Sigmoid colon (tissue), 6 donors: ENCODE measurements at regions not wholly inside any gene's neighbourhood (a gene's known extent, or its start where the extent isn't known, plus 50 kb on each side); places are given as distances from the start of the nearest gene placed in this dataset.
A peak's percentile ranks its signal among the peaks of the same experiment; 100 is the strongest.

Experiments used
- DNase-seq: peaks from one replicate; pipeline ENCODE4 v3.0.0-alpha.2; 2019
- H3K27ac ChIP-seq, 4 donors: fragments of 200-600 bp; sonication (generic); one replicate each; pipeline ENCODE4 v1.5.1; 2016 to 2019; ENCODE audit warnings: mild to moderate bottlenecking in 1 of 4
- H3K27me3 ChIP-seq, 3 donors: fragments of 200-600 bp; sonication (generic); one replicate each; pipeline ENCODE4 v1.5.1; 2019; ENCODE audit warnings: mild to moderate bottlenecking in 1 of 3
- H3K36me3 ChIP-seq, 4 donors: fragments of 200-600 bp; sonication (generic); one replicate each; pipeline ENCODE4 v1.5.1; 2016 to 2019
- H3K4me1 ChIP-seq, 4 donors: fragments of 200-600 bp; sonication (generic); one replicate each; pipeline ENCODE4 v1.5.1; 2017 to 2019
- H3K4me3 ChIP-seq, 4 donors: fragments of 200-600 bp; sonication (generic); one replicate each; pipeline ENCODE4 v1.5.1; 2017 to 2019; ENCODE audit warnings: mild to moderate bottlenecking in 2 of 4, moderate library complexity in 1 of 4
- H3K9me3 ChIP-seq, 4 donors: fragments of 200-600 bp in 3 of 4; sonication (generic) in 3 of 4; one replicate each; pipeline versions ENCODE4 v1.5.1 to v1.6.1; 2013 to 2019
- CTCF ChIP-seq, 4 experiments: fragments of 450-650 bp in 3 of 4; fragments of 200-600 bp in 1 of 4; IDR thresholded peaks; one replicate each; pipeline ENCODE4 v1.5.1; 2016 to 2019; ENCODE audit warnings: antibody characterized with exemption in 4 of 4, mild to moderate bottlenecking in 3 of 4, moderate library complexity in 2 of 4
- EP300 ChIP-seq, 4 donors: sonication (generic); formaldehyde crosslinking; IDR thresholded peaks; one replicate each; pipeline ENCODE4 v1.6.1; 2017; ENCODE audit warnings: antibody characterized with exemption in 4 of 4
- POLR2A ChIP-seq, 2 donors: fragments of 450-650 bp; IDR thresholded peaks; one replicate each; pipeline ENCODE4 v1.6.1; 2016; ENCODE audit warnings: antibody characterized with exemption in 2 of 2, mild to moderate bottlenecking in 2 of 2, moderate library complexity in 2 of 2
- POLR2AphosphoS5 ChIP-seq, 4 donors: sonication (generic); formaldehyde crosslinking; IDR thresholded peaks; one replicate each; pipeline ENCODE4 v1.6.1; 2017; ENCODE audit warnings: antibody characterized with exemption in 4 of 4
- WGBS, 2 donors: extraction: QIAGEN DNeasy Blood & Tissue Kit; methylation state at CpG; one replicate each; pipeline ENCODE4 v1.1.7; 2013; 5-methylcytosine and 5-hydroxymethylcytosine counted together
- intact Hi-C: fragments of 100-400 bp; cut with DNase I; formaldehyde crosslinking; loops from one replicate; pipeline ENCODE4 v1.15.1; 2023
- donor health status: healthy with polysubstance abuse.
- donor health status: healthy.

- no peaks in the 10 kb centered on the region for H3K36me3 ChIP-seq
- no peak overlapping the region for H3K4me3 ChIP-seq
- no peak for TF ChIP-seq CTCF (IDR thresholded peaks at IDR 0.05)
- H3K27ac ChIP-seq = peak overlapping the region in 1 of 4 donors; percentile 42
- DNase-seq = peak; percentile 60
- peaks cover 0 to 48% (median 39%) of the 10 kb centered on the region in 4 donors for H3K4me1 ChIP-seq
- H3K9me3 ChIP-seq = no peaks in the 10 kb centered on the region
- 84 to 85% methylated on average over 8 of the region's 8 CpGs for WGBS, 2 donors
- no peaks in the 10 kb centered on the region for H3K27me3 ChIP-seq
- intact Hi-C loops = no loop called here
Observed at GRCh38 chr1:201599548-201599947, 60.6 kb downstream of the NAV1 start.

GRCh38 chr1:201602413-201603265 is 63.7 kb downstream of the NAV1 start:
- Histone ChIP-seq H3K4me3 (no peak overlapping the region), H3K9me3 (no peaks in the 10 kb centered on the region), H3K27me3 (no peaks in the 10 kb centered on the region), H3K27ac (peak overlapping the region; percentile 33 to 75 (median 55)), H3K36me3 (no peaks in the 10 kb centered on the region), H3K4me1 (peaks cover 0 to 50% (median 36%) of the 10 kb centered on the region in 4 donors)
- WGBS, 2 donors = 81 to 85% methylated on average over 7 of the region's 7 CpGs
- intact Hi-C loops = no loop called here
- TF ChIP-seq CTCF (IDR thresholded peaks at IDR 0.05) (no peak), POLR2AphosphoS5 (IDR thresholded peaks at IDR 0.05) (peak in 1 of 4 donors; percentile 17)
- no peak for DNase-seq

GRCh38 chr1:201603613-201604232 is 64.8 kb downstream of the NAV1 start:
- DNase-seq = no peak
- Histone ChIP-seq H3K4me3 (no peak overlapping the region), H3K27me3 (no peaks in the 10 kb centered on the region), H3K9me3 (no peaks in the 10 kb centered on the region), H3K36me3 (no peaks in the 10 kb centered on the region), H3K4me1 (peaks cover 0 to 50% (median 35%) of the 10 kb centered on the region in 4 donors), H3K27ac (peak overlapping the region in 1 of 4 donors; percentile 75)
- 55 to 76% methylated on average over 8 of the region's 8 CpGs for WGBS, 2 donors
- TF ChIP-seq POLR2AphosphoS5 (IDR thresholded peaks at IDR 0.05) (no peak), CTCF (IDR thresholded peaks at IDR 0.05) (no peak), EP300 (IDR thresholded peaks at IDR 0.05) (no peak), POLR2A (IDR thresholded peaks at IDR 0.05) (no peak)
- intact Hi-C loops = no loop called here

GRCh38 chr1:201605385-201606010 is 66.6 kb downstream of the NAV1 start:
- no peak for DNase-seq
- Histone ChIP-seq H3K9me3 (no peaks in the 10 kb centered on the region), H3K4me1 (peaks cover 0 to 49% (median 31%) of the 10 kb centered on the region in 4 donors), H3K27ac (no peak overlapping the region), H3K36me3 (no peaks in the 10 kb centered on the region), H3K27me3 (no peaks in the 10 kb centered on the region), H3K4me3 (no peak overlapping the region)
- 39 to 68% methylated on average over 3 of the region's 3 CpGs for WGBS, 2 donors
- intact Hi-C loops = no loop called here
- TF ChIP-seq POLR2AphosphoS5 (IDR thresholded peaks at IDR 0.05) (no peak), CTCF (IDR thresholded peaks at IDR 0.05) (no peak), EP300 (IDR thresholded peaks at IDR 0.05) (no peak), POLR2A (IDR thresholded peaks at IDR 0.05) (no peak)
